Left lung (tissue), 4 donors: ENCODE measurements at regions not wholly inside any gene's neighbourhood (a gene's known extent, or its start where the extent isn't known, plus 50 kb on each side); places are given as distances from the start of the nearest gene placed in this dataset.

Source experiments
- ATAC-seq: fragments of 200-7000 bp; cut with Tn5 transposase; one replicate; pipeline ENCODE4 v1.9.1; 2020; ENCODE audit warnings: moderate library complexity
- DNase-seq, 4 donors: peaks; one replicate each; pipeline ENCODE4 v3.0.0-alpha.2; 2013 to 2020
- H3K27ac ChIP-seq, 2 donors: fragments of 200-600 bp; sonication (generic) in 1 of 2; one replicate each; pipeline versions ENCODE4 v1.5.0 to v1.8.0; 2020 to 2021
- H3K27me3 ChIP-seq, 2 donors: fragments of 200-600 bp; sonication (generic) in 1 of 2; one replicate each; pipeline versions ENCODE4 v1.5.0 to v1.8.0; 2020 to 2021
- H3K36me3 ChIP-seq, 2 donors: fragments of 200-600 bp; sonication (generic) in 1 of 2; one replicate each; pipeline versions ENCODE4 v1.5.0 to v1.8.0; 2020 to 2021
- H3K4me1 ChIP-seq, 2 donors: fragments of 200-600 bp; one replicate each; pipeline ENCODE4 v1.8.0; 2021
- H3K4me3 ChIP-seq, 2 donors: fragments of 200-600 bp; sonication (generic) in 1 of 2; one replicate each; pipeline versions ENCODE4 v1.5.0 to v1.8.0; 2020 to 2021; ENCODE audit warnings: mild to moderate bottlenecking in 1 of 2
- H3K9me3 ChIP-seq, 2 donors: fragments of 200-600 bp; sonication (generic) in 1 of 2; one replicate each; pipeline versions ENCODE4 v1.5.0 to v1.8.0; 2020 to 2021
- intact Hi-C, 2 donors: fragments of 100-400 bp; cut with DNase I; formaldehyde crosslinking; loops; one replicate each; pipeline versions ENCODE4 v1.11.2 to v1.14.2; 2022
- TF ChIP-seq, protein P1 (sequence below), 2 donors: fragments of 200-600 bp; sonication (generic) in 1 of 2; IDR thresholded peaks; one replicate each; pipeline versions ENCODE4 v1.5.0 to v1.8.0; 2021; ENCODE audit warnings: antibody characterized with exemption in 2 of 2
- donor health status: DM: no; HTN: yes; CAD: no.
- donor health status: DM: no; HTN: no; CAD: no.

DNA sequence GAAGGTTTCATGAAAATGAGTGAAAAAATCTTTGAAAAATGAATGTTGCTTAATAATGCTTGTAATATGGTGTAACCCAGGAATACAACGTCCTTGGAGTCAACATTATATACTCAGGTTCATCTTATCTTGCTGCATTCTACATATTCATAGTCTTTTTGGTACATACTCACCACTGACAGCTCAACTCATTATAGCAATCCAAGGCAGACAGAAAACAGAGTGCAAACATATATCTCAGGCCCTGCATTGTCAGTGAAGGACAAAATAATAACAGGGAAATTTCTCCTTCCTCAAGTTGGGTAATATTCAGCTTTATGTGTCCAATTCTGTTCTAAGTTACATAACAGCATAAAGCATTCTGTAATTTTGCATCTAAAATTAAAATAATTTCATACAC lies 1353.0 kb upstream of the SEL1L start:
- H3K9me3 ChIP-seq: peaks cover 0 to 15% of the 10 kb centered on the region in 2 donors
- intact Hi-C loops: no loop called here
- H3K36me3 ChIP-seq: no peaks in the 10 kb centered on the region
- no peak overlapping the region for H3K4me3 ChIP-seq
- no peaks in the 10 kb centered on the region for H3K4me1 ChIP-seq
- H3K27me3 ChIP-seq: no peaks in the 10 kb centered on the region
- DNase-seq: no peak
- no peak overlapping the region for H3K27ac ChIP-seq
- TF ChIP-seq, protein P1, sequence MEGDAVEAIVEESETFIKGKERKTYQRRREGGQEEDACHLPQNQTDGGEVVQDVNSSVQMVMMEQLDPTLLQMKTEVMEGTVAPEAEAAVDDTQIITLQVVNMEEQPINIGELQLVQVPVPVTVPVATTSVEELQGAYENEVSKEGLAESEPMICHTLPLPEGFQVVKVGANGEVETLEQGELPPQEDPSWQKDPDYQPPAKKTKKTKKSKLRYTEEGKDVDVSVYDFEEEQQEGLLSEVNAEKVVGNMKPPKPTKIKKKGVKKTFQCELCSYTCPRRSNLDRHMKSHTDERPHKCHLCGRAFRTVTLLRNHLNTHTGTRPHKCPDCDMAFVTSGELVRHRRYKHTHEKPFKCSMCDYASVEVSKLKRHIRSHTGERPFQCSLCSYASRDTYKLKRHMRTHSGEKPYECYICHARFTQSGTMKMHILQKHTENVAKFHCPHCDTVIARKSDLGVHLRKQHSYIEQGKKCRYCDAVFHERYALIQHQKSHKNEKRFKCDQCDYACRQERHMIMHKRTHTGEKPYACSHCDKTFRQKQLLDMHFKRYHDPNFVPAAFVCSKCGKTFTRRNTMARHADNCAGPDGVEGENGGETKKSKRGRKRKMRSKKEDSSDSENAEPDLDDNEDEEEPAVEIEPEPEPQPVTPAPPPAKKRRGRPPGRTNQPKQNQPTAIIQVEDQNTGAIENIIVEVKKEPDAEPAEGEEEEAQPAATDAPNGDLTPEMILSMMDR (IDR thresholded peaks at IDR 0.05): no peak
- ATAC-seq: no peak

DNA sequence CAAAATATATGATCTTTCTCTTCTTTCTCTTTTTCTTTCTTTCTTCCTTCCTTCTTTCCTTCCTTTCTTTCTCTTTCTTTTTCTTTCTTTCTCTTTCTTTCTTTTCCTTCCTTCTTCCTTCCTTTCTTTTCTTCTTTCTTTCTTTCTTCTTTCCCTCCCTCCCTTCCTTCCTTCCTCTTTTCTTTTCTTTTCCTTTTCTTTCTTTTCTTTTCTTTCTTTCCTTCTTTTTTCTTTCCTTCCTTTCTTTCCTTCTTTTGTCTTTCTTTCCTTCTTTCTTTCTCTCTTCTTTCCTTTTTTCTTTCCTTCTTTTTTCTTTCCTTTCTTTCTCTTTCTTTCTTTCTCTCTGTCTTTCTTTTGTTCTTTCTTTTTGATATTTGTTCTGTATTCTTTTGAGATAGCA lies 1356.0 kb upstream of the SEL1L start:
- Histone ChIP-seq H3K9me3 (peaks cover 0 to 7% of the 10 kb centered on the region in 2 donors), H3K36me3 (no peaks in the 10 kb centered on the region), H3K27me3 (no peaks in the 10 kb centered on the region), H3K4me1 (no peaks in the 10 kb centered on the region), H3K27ac (no peak overlapping the region), H3K4me3 (no peak overlapping the region)
- DNase-seq (no peak), ATAC-seq (no peak)
- intact Hi-C loops: no loop called here
- TF ChIP-seq, protein P1 (IDR thresholded peaks at IDR 0.05): no peak

DNA sequence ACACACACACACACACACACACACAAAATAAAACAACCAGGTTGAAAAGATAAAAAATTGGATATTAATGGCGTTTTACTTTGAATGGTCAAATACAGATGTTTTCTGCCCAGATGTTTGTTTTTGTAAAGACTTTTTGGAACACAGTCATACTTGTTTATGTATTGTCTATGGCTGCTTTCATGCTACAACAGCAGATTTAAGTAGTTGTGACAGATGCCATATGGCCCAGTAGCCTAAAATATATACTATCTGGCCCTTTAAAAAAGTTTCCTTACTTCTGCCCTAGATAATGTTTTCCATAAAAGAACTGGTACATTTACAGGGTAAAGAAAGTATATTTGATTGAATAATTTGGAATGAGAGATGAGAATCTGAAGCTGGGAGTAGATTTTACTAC lies 1362.8 kb upstream of the SEL1L start:
- no peaks in the 10 kb centered on the region for H3K9me3 ChIP-seq
- intact Hi-C loops: no loop called here
- H3K27me3 ChIP-seq: no peaks in the 10 kb centered on the region
- DNase-seq (peak in 2 of 4 donors; percentile 12 to 31), ATAC-seq (no peak)
- H3K36me3 ChIP-seq: no peaks in the 10 kb centered on the region
- TF ChIP-seq, protein P1 (IDR thresholded peaks at IDR 0.05): no peak
- H3K27ac ChIP-seq: no peak overlapping the region
- H3K4me1 ChIP-seq: no peaks in the 10 kb centered on the region
- no peak overlapping the region for H3K4me3 ChIP-seq

DNA sequence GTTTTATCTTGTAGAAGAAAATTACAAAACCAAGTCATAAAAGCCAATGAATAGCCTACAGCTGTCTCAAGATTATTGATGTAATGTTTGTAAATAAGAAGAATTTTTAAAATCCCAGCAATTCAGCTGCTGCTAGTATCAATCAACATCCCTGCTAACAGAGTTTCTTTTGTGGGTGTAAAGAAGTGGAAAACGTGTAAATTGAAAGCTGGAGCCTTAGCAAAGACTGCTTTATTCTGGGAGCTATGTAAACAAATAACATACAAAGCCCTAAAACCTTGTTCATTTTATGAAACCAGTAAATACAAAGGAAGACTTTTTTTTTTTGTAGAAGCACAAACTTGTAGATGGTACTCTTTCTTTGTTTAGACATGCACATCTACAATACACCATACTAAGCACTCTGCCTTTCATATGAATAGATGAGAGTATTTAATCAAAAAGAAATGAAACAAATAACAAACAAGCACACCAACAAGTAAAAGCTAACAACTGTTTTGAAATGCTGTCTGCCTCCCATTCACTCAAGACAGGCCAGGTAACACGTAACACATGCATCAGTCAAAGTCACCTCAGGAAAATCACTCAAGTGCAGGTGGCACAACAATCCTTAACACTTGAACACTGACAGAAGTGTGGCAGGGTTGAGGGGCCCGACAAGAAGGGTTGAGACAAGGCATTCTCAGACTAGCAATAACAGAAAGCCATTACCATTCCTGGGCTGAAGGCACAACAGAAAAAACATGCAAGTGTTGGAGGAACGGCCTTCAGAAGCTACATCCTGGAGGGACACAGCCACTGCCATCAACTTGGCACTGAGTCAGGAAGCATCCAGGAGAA lies 1364.0 kb upstream of the SEL1L start:
- no peaks in the 10 kb centered on the region for H3K9me3 ChIP-seq
- ATAC-seq: no peak
- intact Hi-C loops: no loop called here
- H3K4me3 ChIP-seq: no peak overlapping the region
- no peak overlapping the region for H3K27ac ChIP-seq
- no peaks in the 10 kb centered on the region for H3K27me3 ChIP-seq
- TF ChIP-seq, protein P1 (IDR thresholded peaks at IDR 0.05): no peak
- no peaks in the 10 kb centered on the region for H3K4me1 ChIP-seq
- H3K36me3 ChIP-seq: no peaks in the 10 kb centered on the region
- DNase-seq: no peak

DNA sequence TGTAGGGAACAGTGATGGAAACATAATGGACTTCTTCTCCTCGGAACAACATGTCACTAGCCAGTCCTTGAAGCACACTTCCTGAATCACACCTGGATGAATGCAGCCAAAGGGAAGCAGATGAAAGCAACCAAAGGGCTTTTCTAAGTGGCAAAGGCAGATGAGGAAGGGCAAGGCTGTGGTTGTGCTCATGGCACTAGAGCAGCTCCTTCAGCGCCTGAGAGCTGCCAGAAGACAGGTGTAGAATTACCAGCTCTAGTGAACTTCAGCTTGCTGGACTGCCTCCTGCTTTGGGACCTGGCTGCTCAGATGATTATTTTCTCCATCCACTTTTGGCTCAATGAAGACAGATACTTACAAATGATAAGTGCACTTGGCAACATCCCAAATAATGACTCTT lies 1372.1 kb upstream of the SEL1L start:
- Histone ChIP-seq H3K27me3 (no peaks in the 10 kb centered on the region), H3K36me3 (no peaks in the 10 kb centered on the region), H3K27ac (no peak overlapping the region), H3K9me3 (no peaks in the 10 kb centered on the region), H3K4me3 (no peak overlapping the region), H3K4me1 (no peaks in the 10 kb centered on the region)
- TF ChIP-seq, protein P1 (IDR thresholded peaks at IDR 0.05): no peak
- peak; percentile 86 for ATAC-seq
- intact Hi-C loops: no loop called here
- DNase-seq: no peak
